GM20000 (cell line): ENCODE measurements at regions not wholly inside any gene's neighbourhood (a gene's known extent, or its start where the extent isn't known, plus 50 kb on each side); places are given as distances from the start of the nearest gene placed in this dataset.

Source experiments
- DNase-seq: peaks from one replicate; pipeline ENCODE4 v3.0.0; 2012; ENCODE audit warnings: low spot score
- CTCF ChIP-seq: IDR thresholded peaks from 2 replicates; pipeline ENCODE4 v1.5.1; 2012; ENCODE audit warnings: mild to moderate bottlenecking, control low read depth; ENCODE audit errors: extremely low read depth, missing control alignments

- TF ChIP-seq CTCF: no peak
- no peak for DNase-seq
Observed at GRCh38 chr5:174618589-174618988, 105.8 kb upstream of the MSX2 start.

- no peak for DNase-seq
Observed at GRCh38 chr5:174622067-174622466, 102.3 kb upstream of the MSX2 start.

GRCh38 chr5:174623018-174623417, 101.4 kb upstream of the MSX2 start:
- no peak for TF ChIP-seq CTCF
- DNase-seq: no peak

More at GRCh38 chr5:174622067-174622466, 102.3 kb upstream of the MSX2 start:
- no peak for TF ChIP-seq CTCF

DNA sequence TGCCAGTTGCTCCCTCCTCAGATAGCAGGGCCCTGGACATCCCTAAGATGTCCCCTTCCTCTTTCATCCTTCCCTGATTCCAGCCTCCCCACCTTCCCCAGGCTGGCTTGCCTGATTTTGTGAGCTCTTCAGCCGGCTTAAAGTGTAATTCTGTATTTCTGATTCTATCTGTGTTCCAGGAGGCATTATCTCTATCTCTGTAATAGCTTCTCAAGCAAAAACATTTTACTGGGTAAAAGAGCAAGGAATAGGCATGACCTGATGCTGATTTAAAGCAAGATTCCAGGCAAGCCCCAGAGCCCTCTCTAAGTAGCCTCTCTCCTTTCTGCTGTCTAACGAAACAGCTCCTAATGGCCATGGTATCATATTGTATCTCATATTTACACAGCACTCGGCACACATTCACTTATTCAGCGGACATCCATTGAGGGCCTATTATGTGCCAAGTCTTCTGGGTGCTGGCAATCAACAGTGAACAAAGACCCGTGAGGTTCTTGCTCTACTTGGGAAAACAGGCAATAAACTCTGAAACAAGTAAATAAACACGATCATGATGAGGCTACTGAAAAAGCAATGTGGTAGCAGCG, 100.9 kb upstream of the MSX2 start:
- no peak for TF ChIP-seq CTCF
- DNase-seq: no peak

GRCh38 chr5:174624733-174625522, 99.5 kb upstream of the MSX2 start:
- no peak for TF ChIP-seq CTCF
- no peak for DNase-seq

- no peak for TF ChIP-seq CTCF
- no peak for DNase-seq
Observed at GRCh38 chr5:174625591-174626350, 98.6 kb upstream of the MSX2 start.

DNA sequence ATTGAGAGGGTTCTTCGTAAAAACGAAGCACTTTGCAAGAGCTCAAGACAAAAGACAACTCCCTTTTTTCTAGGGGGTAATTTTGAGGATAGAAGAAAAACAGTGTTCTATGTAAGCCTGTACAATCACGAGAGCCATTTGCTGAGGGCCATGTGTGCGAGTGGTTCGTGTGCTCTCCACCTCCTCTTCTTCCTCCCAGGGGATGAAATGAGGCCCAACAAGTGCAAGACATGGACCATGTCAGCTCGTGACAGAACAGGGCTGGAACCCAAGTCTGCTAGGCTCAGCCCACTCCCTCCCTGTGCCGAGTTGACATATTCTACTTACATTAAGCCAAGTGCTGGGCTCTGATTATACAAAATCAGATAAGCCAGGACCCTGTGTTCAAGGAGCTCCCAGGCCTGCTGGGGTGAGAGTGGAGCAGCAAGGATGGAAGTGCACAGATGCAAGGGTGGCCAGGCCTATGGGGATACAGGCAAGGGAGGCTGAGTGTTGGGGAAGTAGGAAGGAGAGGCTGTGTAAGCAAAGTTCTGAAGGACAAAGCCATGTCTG, 97.9 kb upstream of the MSX2 start:
- no peak for TF ChIP-seq CTCF
- DNase-seq: no peak
